ENCODE measurements at regions not wholly inside any gene's neighbourhood (a gene's known extent, or its start where the extent isn't known, plus 50 kb on each side); places are given as distances from the start of the nearest gene placed in this dataset.
"Not testable (repeated sequence)": the region's sequence is repeated elsewhere in the genome, so short reads cannot be mapped to it uniquely, and the experiment has no call there.

DNA sequence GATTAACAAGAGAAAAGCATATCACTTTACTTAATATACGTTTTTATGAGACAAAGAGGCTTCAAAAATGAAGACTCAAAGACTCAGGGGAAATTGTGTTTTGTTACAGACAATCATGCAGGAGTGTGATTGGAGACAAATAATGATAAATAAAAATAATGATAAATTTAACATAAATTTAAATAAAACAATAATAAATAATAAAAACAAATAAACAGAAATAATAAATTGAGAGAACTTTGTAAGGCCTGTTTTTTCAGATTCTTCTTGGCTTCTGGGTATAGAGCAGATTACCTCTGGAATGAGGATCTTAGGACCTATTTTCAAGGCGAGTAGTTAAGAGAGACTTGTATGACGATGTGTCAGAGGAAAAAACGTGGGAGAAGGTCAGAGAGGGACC is 271.4 kb upstream of the POT1 start:
- Histone ChIP-seq H3K27me3 (ENCODE audit: insufficient read depth in 3 of 3, low read length in 2 of 3) (no peaks in the 10 kb centered on the region), H3K4me1 (no peaks in the 10 kb centered on the region), H3K9me3 (no peaks in the 10 kb centered on the region), H3K36me3 (ENCODE audit: insufficient read depth in 1 of 2, low read depth in 1 of 2) (no peaks in the 10 kb centered on the region), H3K4me3 (no peak overlapping the region), H3K27ac (no peak overlapping the region)
- TF ChIP-seq CTCF (IDR thresholded peaks at IDR 0.05) = no peak
- ATAC-seq (no peak), DNase-seq (no peak)
- 63 to 72% (median 70%) methylated on average over 4 of the region's 4 CpGs for WGBS, 3 donors
- intact Hi-C loops (cut with DNase I) = no loop called here

- WGBS, 3 donors = 60 to 61% (median 60%) methylated on average over 6 of the region's 6 CpGs
- H3K36me3 ChIP-seq (ENCODE audit: insufficient read depth in 1 of 2, low read depth in 1 of 2) = no peaks in the 10 kb centered on the region
- intact Hi-C loops (cut with DNase I) = no loop called here
- ATAC-seq (no peak), DNase-seq (no peak)
- H3K27ac ChIP-seq = no peak overlapping the region
- no peaks in the 10 kb centered on the region for H3K27me3 ChIP-seq (ENCODE audit: insufficient read depth in 3 of 3, low read length in 2 of 3)
- no peaks in the 10 kb centered on the region for H3K4me1 ChIP-seq
- no peak overlapping the region for H3K4me3 ChIP-seq
- H3K9me3 ChIP-seq = no peaks in the 10 kb centered on the region
- TF ChIP-seq CTCF (IDR thresholded peaks at IDR 0.05) = no peak
Measured at GRCh38 chr7:125197731-125198393, 268.2 kb upstream of the POT1 start.

DNA sequence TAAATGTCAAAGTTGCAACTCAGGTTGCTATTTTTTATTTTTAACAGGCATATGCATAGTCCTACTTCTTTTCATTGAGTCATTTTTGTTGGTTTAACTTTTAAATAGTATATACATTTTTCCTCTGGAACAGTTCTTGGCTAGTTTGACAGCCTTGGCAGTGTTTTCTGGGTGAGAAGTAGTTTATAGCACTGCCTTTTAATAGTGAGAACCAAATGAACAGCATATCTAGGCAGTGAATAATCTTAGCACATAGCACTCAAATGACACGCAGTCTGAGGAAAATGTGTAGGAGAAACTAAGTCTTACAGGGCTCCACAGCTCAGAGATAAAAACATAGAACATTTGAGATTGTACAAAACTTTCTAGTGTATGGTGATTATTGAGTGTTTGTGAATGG is 265.5 kb upstream of the POT1 start:
- H3K36me3 ChIP-seq (ENCODE audit: insufficient read depth in 1 of 2, low read depth in 1 of 2) = no peaks in the 10 kb centered on the region
- no peak for ATAC-seq
- 64 to 78% (median 72%) methylated on average over 1 of the region's 1 CpG for WGBS, 3 donors

DNA sequence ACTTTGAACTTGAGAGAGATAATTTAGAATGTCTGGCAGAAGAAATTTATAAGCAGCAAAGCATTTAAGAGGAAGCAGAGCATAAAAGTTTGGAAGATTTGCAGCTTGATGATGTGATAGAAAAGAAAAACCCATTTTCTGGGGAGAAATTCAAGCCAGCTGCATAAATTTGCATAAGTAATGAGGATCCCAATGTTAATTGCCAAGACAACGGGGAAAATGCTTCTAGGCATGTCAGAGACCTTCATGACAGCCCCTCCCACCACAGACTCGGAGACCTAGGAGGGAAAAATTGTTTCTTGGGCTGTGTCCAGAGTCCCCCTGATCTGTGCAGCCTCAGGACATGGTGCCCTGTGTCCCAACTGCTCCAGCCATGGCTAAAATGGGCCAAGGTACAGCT is 263.6 kb upstream of the POT1 start:
- H3K4me3 ChIP-seq = no peak overlapping the region
- TF ChIP-seq CTCF (IDR thresholded peaks at IDR 0.05) = no peak
- H3K9me3 ChIP-seq = no peaks in the 10 kb centered on the region
- H3K27ac ChIP-seq = no peak overlapping the region
- H3K27me3 ChIP-seq (ENCODE audit: insufficient read depth in 3 of 3, low read length in 2 of 3) = no peaks in the 10 kb centered on the region
- 55 to 72% (median 68%) methylated on average over 2 of the region's 2 CpGs for WGBS, 3 donors
- intact Hi-C loops (cut with DNase I) = no loop called here
- DNase-seq (no peak), ATAC-seq (no peak)
- H3K36me3 ChIP-seq (ENCODE audit: insufficient read depth in 1 of 2, low read depth in 1 of 2) = no peaks in the 10 kb centered on the region
- H3K4me1 ChIP-seq = no peaks in the 10 kb centered on the region

More for the DNA sequence above, 265.5 kb upstream of the POT1 start:
- Histone ChIP-seq H3K27ac (no peak overlapping the region), H3K4me1 (no peaks in the 10 kb centered on the region), H3K4me3 (no peak overlapping the region), H3K27me3 (ENCODE audit: insufficient read depth in 3 of 3, low read length in 2 of 3) (no peaks in the 10 kb centered on the region), H3K9me3 (no peaks in the 10 kb centered on the region)
- TF ChIP-seq CTCF (IDR thresholded peaks at IDR 0.05) = no peak
- intact Hi-C loops (cut with DNase I) = no loop called here
- no peak for DNase-seq

DNA sequence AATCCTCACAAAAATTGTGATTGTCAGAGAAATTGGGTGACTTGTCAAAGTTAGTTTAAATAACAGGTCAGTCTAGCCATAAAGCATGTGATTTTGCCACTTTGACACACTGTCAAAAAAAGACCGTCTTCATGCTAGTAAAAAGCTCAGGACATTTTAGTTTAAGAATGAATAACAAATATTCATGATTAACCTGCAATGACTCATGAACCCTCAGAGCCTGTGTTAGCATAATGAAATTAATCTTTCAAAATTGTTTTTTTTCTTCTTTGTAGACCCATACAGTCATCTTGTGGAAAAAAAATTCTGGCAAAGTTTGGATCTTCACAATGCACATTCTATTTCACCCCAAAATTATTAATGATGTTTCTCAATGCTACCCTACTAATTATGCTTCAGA is 255.2 kb upstream of the POT1 start:
- Histone ChIP-seq H3K36me3 (ENCODE audit: insufficient read depth in 1 of 2, low read depth in 1 of 2) (no peaks in the 10 kb centered on the region), H3K9me3 (no peaks in the 10 kb centered on the region), H3K27ac (no peak overlapping the region), H3K4me1 (no peaks in the 10 kb centered on the region), H3K27me3 (ENCODE audit: insufficient read depth in 3 of 3, low read length in 2 of 3) (no peaks in the 10 kb centered on the region), H3K4me3 (no peak overlapping the region)
- TF ChIP-seq CTCF (IDR thresholded peaks at IDR 0.05) = no peak
- ATAC-seq (no peak), DNase-seq (no peak)
- intact Hi-C loops (cut with DNase I) = no loop called here
- WGBS, 3 donors = 75 to 87% (median 77%) methylated on average over 1 of the region's 1 CpG

- intact Hi-C loops (cut with DNase I); H3K36me3 ChIP-seq (ENCODE audit: insufficient read depth in 1 of 2, low read depth in 1 of 2); ATAC-seq; H3K27ac ChIP-seq; H3K4me1 ChIP-seq; H3K9me3 ChIP-seq; H3K4me3 ChIP-seq; DNase-seq; H3K27me3 ChIP-seq (ENCODE audit: insufficient read depth in 3 of 3, low read length in 2 of 3): not testable (repeated sequence)
- WGBS, 3 donors = 81 to 91% (median 90%) methylated on average over 17 to 25 of the region's 26 CpGs
Measured at GRCh38 chr7:125181569-125182267, 252.1 kb upstream of the POT1 start.
